Renal cortical epithelial cell (primary cell): ENCODE measurements at regions not wholly inside any gene's neighbourhood (a gene's known extent, or its start where the extent isn't known, plus 50 kb on each side); places are given as distances from the start of the nearest gene placed in this dataset.

Experiments used
- DNase-seq: peaks from one replicate; pipeline ENCODE4 v3.0.0-alpha.2; 2011; ENCODE audit warnings: low read depth

DNA sequence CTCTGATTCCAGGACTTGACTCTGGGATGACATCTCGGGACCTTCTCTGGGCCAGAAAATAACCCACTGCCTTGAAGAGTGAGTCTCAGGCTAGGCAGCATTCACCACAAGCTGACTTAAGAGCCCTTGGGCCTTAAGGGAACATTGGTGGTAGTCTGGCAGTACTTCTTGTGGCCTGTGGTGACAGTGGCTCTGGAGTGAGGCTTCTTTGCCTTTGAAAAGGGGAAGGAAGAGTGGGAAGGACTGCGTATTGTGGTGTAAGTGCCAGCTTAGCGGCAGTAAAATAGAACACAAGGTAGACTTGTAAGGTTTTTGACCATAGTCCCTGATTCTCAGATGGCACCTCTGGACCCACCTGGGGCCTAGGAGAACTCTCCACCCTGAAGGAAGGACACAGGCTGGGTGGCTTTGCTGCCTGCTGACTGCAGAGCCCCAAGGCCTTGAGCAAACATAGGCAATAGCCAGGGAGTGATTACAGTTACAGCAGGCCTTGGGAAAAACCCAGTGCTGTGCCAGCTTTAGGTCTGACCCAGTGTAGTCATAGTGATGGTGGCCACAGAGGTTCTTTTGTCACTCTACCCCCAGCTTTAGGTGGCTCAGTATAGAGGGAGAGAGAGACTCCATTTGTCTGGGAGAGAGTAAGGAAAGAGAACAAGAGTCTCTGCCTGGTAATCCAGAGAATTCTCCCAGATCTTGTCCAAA lies 483.9 kb downstream of the SH2D4B start:
- DNase-seq, result no peak

DNA sequence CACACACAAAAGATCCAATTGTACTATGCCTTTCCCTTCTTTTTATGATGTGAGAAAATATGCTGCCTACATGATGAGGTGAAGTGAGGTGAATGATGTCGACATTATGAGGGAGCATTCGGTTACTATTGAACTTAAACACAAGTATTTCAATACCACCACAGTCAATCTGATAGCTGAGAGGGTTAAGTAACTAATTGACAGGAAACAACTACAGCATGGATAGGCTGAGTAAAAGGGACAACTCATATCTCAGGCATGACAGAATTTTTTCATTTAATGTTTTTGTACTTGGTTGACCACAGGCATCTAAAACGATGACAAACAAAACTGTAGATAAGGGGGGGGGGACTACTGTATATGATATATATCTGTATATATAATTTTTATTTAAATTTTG lies 488.9 kb downstream of the SH2D4B start:
- DNase-seq, result peak; percentile 66

DNA sequence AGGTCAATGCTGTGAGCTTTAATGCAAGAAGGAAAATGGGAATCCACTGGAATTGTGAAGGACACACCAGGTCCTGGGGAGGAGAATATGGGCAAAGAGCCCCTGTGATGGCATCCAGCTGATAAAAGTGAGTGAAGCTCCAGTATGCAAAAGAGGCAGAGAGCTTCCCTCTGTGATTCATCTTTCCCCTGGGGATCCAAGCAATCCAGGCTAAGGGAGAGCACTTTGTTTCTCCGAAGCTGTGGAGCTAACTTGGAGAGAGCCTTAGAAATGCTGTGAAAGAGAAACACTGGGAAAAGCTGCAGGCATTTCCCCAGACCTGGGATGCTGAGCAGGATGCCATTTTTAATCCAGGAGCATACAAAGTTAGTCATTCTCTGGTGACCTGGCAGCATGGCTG lies 489.5 kb downstream of the SH2D4B start:
- no peak for DNase-seq

DNA sequence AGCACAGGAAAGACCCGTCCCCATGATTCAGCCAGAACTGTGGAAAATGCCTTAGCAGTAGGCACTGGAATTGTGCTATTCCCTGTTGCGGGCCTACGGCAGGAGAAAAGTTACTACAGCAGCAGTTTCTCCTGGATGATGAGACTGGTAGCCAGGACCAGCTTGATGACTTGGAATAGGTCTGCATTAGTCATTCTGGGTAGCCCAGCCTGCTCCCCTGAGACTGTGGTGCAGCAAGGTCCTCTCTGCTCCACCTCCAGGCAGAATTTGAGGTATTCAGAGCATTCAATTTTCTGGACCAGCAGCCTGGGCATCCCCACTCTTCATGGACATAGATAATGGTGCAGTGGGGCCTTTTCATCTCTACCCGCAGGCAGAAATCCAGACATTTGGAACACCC lies 490.0 kb downstream of the SH2D4B start:
- no peak for DNase-seq

DNA sequence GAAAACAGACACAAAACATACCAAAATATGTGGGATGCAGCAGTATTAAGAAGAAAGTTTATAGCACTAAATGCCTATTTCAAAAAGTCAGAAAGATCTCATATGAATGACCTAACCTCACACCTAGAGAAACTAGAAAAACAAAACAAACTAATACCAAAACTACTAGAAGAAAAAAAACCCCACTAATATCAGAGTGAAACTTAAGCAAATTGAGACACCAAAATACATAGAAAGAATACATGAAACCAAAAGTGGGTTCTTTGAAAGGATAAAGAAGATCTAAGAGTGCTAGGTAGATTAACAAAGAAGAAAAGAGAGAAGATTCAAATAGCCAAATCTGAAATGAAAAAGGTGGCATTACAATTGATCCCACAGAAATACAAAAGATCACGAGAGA lies 494.1 kb downstream of the SH2D4B start:
- DNase-seq, result no peak

DNA sequence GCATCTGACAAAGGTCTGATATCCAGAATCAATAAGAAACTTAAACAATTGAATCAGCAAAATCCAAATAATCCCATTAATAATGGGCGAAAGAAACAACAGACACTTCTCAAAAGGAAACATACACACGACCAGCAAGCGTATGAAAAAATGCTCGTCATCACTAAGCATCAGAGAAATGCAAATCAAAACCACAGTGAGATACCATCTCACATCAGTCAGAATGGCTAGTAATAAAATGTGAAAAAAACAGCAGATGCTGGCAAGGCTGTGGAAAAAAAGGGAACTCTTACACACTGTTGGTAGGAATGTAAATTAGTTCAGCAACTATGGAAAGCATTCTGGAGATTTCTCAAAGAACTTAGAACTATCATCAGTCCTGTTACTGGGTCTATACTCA lies 496.7 kb downstream of the SH2D4B start:
- no peak for DNase-seq

DNA sequence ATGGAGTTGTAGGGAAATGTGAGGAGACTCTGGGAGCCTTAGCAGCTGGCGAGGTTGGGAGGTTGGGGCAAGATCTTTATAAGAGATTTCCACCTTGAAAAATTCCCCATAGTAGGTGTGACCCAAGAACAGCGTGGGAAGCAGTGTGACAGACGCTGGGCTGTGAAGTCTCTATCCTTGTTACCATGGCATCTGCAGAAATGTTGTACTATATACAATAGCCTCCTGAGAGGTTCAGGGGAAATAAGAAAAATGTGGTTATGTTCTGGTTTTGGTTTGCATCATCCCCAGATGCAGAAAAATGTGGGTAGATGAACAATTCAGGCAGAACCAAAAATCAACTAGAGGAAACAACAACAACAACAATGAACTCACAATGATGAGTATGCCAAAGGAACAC lies 498.6 kb downstream of the SH2D4B start:
- no peak for DNase-seq

DNA sequence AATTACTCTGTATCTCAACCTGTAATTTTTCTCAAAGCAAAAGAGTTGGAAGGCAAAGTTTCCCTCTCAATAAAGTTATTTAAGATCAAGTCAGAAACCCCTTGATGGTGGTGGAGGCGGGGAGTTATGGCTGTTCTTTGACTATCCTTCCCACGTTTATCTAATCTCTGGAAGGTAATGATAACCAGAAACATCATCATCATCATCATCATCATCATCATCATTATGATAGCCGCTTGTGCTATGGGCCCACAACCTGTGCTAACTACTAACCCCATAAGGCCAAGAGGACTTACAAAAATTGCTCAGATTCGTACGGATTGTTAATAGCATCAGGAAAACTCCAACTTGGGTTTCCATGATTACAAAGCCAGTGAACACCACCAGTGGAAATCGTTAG lies 502.3 kb downstream of the SH2D4B start:
- no peak for DNase-seq

DNA sequence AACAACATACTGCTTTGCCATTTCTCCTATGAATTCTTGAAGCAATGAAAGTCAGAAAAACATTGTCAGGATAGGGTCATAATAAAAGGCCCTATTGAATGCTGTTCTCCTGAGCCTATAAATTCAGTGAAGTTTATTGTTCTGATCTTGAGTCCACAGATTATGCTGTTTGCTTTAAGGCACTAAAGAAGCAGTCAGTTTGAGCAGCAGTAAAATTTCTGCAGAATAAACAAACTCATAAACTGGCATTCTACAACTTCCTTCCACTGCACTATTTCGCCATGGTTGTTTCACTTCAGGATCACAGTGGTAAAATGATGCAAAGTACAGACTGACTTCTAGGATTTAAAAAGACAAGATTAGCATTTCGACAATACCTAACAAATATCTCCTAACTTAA lies 503.2 kb downstream of the SH2D4B start:
- peak; percentile 29 for DNase-seq

DNA sequence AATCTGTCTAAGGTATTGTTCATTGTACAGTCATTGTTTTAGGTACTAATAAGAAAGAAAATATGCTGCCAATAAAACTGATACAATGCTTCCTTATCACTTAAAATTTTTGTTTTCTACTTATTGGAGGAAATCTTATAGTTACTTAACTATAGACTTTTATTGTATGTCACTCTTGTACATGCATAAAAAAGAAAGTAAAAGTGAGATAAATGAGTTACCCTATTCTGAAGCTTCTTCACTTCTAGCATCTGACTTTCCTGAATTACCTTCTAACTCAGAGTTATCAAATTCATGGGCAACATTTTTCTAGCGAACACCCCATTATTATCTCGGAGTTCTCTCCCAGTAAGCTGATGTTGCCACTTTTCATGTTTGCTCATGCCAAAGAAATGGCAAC lies 504.9 kb downstream of the SH2D4B start:
- DNase-seq, result no peak

DNA sequence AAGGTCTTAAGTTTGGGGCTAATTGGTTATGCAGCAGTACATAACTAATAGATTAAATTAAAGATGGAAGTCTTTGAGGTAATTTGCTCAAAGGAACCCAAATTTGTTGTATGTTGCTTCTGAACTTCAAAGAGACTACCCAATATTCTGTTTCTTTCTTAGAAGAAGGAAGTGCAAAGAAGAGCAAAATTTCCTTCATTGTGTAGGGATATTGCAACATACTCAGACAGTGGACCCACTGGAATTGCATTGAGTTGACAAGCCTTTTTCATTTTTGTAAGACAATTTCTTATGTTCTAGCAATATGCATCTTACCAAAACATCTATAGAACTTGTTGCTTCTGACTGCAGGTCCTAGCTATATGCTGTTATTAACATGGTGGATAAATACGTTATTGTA lies 527.8 kb downstream of the SH2D4B start:
- DNase-seq, result no peak

DNA sequence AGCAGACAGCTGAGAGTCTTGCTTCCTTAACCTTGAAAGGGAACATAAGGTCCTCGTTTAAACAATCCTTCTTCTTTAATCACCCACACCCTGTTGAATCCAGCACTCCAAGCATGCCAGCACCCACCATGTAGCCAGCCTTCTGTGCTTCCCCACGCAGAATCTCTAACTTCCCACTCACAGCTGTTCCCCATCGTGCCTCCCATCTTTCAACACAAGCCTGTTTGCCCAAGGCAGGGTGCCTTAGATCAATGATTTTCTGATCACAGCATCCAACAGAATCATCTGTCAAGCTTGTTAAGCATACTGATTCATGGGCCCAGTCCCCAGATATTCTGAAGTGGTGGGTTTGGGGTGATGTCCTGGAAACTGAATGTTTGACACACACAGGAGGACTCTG lies 530.8 kb downstream of the SH2D4B start:
- no peak for DNase-seq

DNA sequence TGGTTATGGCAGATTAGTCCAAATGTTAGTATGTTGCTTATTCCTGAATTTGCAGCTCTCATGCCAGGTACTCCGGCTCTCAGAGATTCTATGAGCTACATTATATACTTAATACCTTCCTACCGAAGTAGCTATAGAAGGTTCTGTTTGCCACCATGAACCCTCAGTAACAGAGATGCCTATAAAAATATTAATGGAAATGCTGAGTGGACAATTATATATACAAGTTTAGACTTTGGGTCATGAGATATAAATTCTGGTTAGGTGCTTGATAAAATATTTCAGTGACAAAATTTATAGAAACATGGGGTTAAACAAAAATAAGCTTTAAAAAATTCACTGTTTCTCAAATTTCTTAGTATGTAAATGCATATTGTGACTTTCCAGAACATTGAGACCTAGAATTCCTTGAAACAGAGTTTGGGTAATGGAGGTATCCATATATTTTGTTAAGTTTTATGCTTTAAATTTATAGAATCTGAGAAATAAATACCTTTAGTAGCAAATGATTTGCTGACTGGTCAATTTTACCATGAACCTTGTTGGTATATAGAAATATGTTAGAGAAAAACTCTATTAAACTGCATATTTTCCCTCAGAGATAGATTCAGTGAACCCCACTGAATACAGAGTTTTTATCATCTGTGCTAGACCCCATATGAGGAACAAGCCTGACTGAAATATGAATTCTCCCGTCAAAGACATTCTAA lies 533.5 kb downstream of the SH2D4B start:
- DNase-seq, result no peak

DNA sequence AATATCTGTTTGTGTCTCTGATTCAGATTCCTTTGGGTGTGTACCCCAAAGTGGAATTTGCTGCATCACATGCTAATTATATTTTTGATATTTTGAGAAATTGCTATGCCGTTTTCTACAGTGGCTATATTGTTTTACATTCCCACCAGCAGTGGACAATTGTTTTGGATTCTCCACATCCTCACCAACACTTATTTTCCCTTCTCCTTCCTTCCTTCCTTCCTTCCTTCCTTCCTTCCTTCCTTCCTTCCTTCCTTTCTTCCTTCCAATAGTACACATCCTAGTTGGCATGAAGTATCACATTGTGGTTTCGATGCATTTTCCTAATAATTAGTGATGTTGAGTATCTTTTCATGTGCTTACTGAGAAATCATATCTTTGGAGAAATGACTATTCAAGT lies 535.5 kb downstream of the SH2D4B start:
- DNase-seq, result no peak

DNA sequence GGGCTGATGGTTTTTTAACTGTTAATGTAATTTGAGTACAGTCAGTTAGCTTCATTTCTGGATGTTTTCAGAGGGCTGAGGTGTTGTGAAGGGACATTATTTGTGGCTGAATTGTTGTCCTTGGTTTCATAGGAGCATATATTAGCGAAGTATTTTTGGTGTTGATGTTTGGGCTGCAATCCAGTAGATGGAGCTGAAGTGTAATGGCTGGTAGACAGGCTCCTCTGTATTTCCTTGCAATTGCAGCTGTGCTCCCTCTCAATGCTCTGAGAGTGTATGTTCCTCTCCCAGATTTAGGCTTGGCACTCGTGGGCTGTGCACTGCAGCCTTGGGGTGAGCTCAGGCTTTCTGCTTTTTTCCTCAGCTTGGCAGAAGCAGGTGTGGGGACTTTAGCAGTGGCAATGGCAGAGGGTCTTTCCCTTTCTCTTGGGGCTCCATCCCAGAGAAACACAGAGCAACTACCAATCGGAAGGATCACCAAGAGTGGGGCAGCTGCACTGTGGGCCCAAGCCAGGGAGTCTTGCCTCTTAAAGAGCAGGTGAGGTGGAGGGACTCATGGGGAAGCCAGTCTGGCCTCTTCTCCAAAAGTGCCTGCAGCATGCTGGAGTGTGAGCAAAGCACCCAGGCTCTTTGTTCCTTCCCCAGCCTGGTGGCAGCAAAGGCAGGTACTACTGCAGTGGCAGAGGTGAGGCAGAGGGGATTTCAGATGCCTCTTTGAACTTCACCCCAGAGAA lies 544.4 kb downstream of the SH2D4B start:
- peak; percentile 26 for DNase-seq

DNA sequence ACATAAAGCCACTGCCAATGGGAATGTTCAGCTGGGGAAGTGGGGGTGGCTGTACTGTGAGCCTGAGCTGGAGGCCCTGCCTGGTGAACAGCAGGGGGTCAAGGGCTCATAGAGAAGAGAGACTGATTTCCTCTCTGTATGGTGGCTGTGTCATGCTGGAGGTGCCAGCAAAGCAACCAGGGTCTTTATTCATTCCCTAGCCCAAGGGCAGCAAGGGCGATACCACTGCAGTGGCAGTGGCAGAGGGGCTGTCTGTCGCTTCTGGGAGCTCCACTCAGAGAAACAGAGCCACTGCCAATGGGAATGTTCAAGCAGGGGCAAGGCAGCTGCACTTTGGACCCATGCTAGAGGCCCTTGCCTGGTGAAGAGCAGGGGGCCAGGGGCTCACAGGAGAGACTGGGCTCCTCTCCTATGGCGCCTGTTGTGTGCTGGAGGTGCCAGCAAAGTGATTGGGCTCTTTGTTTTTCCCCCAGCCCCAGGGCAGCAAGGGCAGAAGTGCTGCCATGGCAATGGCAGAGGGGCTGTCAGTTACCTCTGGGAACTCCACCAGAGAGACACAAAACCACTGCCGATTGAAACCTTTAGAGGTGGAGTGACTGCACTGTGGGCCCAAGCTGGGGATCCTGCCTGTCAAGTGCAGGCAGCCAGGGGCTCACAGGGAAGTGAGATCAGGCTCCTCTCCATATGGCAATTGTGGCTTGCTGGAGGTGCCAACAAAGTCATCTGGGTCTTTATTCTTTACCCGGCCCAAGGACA lies 545.1 kb downstream of the SH2D4B start:
- no peak for DNase-seq

DNA sequence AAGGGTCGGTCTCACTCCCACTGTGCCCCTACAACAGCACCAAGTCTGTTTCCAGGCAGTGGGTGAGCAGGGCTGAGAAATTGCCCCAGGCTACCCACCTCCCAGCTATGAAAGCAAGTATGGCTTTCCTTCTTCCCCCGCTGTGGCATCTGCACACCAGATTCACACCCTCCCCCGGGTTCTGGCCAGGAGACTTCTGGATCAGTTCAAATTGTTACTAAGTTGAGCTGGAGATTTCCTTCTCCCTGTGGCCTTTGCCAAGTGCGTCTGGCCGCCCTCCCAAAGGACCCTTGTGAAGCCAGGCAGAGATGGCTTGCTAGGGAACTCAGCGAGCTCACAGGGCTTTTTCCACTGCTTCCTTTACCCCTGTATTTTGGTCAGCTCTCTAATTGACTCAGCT lies 555.4 kb downstream of the SH2D4B start:
- no peak for DNase-seq

DNA sequence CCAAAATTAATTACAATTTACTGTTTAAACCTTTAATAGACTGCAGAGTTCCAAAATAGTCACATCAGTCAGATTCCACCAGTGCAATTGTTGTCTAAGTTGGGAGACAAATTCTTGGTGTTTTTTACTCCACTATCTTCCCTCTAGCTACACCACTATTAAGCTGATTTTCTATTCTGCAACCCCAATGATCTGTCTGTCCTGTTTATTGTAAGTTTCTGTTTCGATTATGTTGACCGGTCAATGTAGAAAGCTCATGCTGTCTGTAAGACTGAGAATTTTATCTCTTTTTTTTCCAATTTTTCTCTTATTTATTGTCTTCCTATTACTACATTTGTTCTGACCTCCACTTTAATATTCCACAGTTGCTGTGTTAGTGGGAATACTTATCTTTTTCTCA lies 557.5 kb downstream of the SH2D4B start:
- no peak for DNase-seq

DNA sequence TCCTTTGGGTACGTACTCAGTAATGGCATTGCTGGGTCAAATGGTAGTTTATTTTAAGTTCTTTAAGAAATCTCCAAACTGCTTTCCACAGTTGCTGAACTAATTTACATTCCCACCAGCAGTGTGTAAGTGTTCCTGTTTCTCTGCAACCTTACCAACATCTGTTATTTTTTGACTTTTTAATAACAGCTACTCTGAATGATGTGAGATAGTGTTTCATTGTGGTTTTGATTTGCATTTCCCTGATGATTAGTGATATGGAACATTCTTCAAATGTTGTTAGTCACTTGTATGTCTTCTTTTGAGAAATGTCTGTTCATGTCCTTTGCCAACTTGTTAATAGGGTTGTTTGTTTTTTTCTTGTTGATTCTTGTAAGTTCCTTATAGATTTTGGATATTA lies 558.9 kb downstream of the SH2D4B start:
- DNase-seq, result no peak

DNA sequence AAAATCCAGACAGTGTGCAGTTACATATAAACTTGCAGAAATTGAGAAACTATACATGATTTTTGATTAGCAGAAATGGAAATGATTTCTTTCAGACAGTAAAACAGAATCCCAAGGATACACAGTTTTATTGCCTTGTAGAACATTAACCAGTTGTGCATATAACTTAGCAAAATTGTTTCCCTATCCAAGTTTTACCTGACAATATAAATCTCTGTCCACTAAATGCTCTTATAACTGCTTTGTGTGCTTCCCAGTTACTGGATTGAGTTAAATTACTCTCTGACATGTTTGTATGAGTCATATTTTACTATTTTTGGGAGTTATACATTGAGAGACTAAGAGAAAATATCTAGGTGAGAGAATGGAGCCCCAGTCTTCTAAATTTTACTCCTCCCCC lies 563.4 kb downstream of the SH2D4B start:
- DNase-seq, result no peak

DNA sequence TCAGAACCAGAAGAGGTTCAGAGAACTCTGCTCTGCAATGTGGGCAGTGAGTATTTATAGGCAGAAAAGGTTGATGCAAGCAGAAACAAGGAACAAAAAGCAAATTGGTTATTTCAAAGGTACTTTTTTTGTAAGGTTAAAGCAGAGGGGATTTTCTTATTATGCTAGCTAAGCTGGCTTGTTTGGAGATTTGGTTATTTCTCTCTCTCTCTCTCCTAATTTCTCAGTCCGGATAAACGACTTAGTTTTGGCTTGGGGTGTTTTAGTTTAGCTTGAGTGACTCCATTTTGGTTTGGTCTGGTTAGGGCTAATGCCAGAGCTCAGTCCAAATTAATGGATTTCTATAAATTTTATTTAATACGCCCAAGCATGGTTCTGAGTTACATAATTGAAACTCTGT lies 566.8 kb downstream of the SH2D4B start:
- no peak for DNase-seq

DNA sequence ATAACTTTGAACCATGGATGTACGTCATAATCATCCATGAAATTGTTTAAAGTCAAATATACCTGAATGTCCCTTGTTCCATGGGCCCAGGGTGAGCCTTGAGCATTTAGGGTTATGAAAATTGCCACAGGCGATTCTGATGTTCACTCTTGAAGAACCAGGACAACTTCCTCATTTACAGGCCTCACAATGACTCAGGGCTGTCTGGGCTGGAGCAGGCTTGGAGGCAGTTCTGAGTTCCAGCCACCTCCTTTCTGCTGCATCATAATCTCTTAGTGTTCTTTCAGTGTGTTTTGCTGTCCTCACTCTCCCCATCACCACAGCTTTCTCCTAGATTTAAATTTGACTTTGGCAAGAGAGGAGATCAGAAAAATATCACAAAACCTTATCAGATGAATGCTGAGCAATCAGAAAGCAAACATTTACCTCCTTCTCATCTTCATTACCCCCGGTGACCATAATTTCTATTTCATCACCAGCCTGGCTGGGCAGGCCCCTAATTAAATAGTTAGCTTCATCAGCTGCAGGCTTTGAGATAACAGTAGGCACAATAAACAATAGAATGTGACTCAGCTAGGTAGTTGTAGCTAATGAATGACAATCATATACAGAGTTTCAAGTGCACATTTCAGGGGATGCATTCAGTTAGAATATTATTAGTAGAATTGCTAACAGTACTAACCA lies 571.0 kb downstream of the SH2D4B start:
- DNase-seq, result peak; percentile 63
